C4-2B (cell line): ENCODE measurements at regions not wholly inside any gene's neighbourhood (a gene's known extent, or its start where the extent isn't known, plus 50 kb on each side); places are given as distances from the start of the nearest gene placed in this dataset.

Experiments
- H3K27ac ChIP-seq: fragments of 450-650 bp; 2 replicates; pipeline ENCODE4 v1.5.1; 2017
- CTCF ChIP-seq: fragments of 450-650 bp; conservative IDR thresholded peaks from 2 replicates; pipeline ENCODE4 v1.5.1; 2017; ENCODE audit warnings: mild to moderate bottlenecking
- ZFX ChIP-seq: fragments of 450-650 bp; IDR thresholded peaks from 2 replicates; pipeline ENCODE4 v1.6.1; 2017

- TF ChIP-seq CTCF (no peak), ZFX (no peak)
- no peak overlapping the region for H3K27ac ChIP-seq
These were observed 584.5 kb upstream of the NR3C2 start for GRCh38 chr4:149026696-149027095.

GRCh38 chr4:149017002-149017734, 575.0 kb upstream of the NR3C2 start:
- TF ChIP-seq CTCF = no peak
- TF ChIP-seq ZFX = no peak
- no peak overlapping the region for H3K27ac ChIP-seq

- TF ChIP-seq CTCF (no peak), ZFX (no peak)
- H3K27ac ChIP-seq = no peak overlapping the region
These were observed 567.0 kb upstream of the NR3C2 start for GRCh38 chr4:149009223-149009622.

GRCh38 chr4:149008415-149009025, 566.3 kb upstream of the NR3C2 start:
- TF ChIP-seq CTCF (no peak), ZFX (no peak)
- H3K27ac ChIP-seq = no peak overlapping the region

- TF ChIP-seq CTCF (no peak), ZFX (no peak)
- H3K27ac ChIP-seq = no peak overlapping the region
These were observed 563.0 kb upstream of the NR3C2 start for GRCh38 chr4:149005191-149005590.

- H3K27ac ChIP-seq = no peak overlapping the region
- TF ChIP-seq CTCF = no peak
- no peak for TF ChIP-seq ZFX
These were observed 557.7 kb upstream of the NR3C2 start for GRCh38 chr4:148999924-149000323.

GRCh38 chr4:148998719-148999118, 556.5 kb upstream of the NR3C2 start:
- H3K27ac ChIP-seq = no peak overlapping the region
- TF ChIP-seq CTCF = peak; percentile 50
- no peak for TF ChIP-seq ZFX
